ENCODE measurements at regions not wholly inside any gene's neighbourhood (a gene's known extent, or its start where the extent isn't known, plus 50 kb on each side); places are given as distances from the start of the nearest gene placed in this dataset.

DNA sequence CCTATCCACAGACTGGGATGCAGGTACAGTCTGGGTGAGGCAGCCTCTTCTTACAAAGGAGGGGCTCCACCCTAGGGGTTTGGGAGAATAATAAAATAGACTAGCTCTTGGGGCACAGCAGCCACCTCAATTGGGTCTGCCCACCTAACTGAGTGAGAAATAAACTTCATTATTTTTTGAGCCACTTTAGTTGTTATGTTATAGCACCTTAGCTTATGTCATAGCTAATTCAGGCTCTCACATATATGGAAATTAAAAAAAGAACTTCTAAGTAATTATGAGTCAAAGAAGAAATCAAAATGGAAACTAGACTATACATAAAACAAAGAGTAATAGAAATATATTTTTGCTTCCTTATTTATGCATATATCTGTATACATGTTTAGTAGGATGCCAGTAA lies 318.5 kb upstream of the B3GALT2 start:
- H3K27me3 ChIP-seq (ENCODE audit: control insufficient read depth in 3 of 3, insufficient read depth in 3 of 3, low read length in 2 of 3), result no peaks in the 10 kb centered on the region
- H3K9ac ChIP-seq (ENCODE audit: insufficient read depth in 1 of 2, low read length in 2 of 2), result no peak overlapping the region
- TF ChIP-seq, protein P1, sequence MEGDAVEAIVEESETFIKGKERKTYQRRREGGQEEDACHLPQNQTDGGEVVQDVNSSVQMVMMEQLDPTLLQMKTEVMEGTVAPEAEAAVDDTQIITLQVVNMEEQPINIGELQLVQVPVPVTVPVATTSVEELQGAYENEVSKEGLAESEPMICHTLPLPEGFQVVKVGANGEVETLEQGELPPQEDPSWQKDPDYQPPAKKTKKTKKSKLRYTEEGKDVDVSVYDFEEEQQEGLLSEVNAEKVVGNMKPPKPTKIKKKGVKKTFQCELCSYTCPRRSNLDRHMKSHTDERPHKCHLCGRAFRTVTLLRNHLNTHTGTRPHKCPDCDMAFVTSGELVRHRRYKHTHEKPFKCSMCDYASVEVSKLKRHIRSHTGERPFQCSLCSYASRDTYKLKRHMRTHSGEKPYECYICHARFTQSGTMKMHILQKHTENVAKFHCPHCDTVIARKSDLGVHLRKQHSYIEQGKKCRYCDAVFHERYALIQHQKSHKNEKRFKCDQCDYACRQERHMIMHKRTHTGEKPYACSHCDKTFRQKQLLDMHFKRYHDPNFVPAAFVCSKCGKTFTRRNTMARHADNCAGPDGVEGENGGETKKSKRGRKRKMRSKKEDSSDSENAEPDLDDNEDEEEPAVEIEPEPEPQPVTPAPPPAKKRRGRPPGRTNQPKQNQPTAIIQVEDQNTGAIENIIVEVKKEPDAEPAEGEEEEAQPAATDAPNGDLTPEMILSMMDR (IDR thresholded peaks at IDR 0.05; ENCODE audit: control extremely low read depth, extremely low read depth), result no peak
- no peaks in the 10 kb centered on the region for H3K36me3 ChIP-seq (ENCODE audit: control insufficient read depth in 4 of 4, insufficient read depth in 4 of 4, low read length in 4 of 4)
- ATAC-seq (ENCODE audit: insufficient read depth, low FRiP score), result no peak
- H3K9me3 ChIP-seq (ENCODE audit: control insufficient read depth in 4 of 4, insufficient read depth in 3 of 4, low read length in 3 of 4), result peaks cover 0 to 2% (median 0%) of the 10 kb centered on the region in 4 donors
- DNase-seq, result no peak
- no peaks in the 10 kb centered on the region for H3K4me1 ChIP-seq (ENCODE audit: control insufficient read depth in 5 of 5, insufficient read depth in 5 of 5, low read length in 5 of 5)
- no peak overlapping the region for H3K27ac ChIP-seq (ENCODE audit: low read depth in 1 of 2, low read length in 1 of 2)
- no peak overlapping the region for H3K4me3 ChIP-seq

DNA sequence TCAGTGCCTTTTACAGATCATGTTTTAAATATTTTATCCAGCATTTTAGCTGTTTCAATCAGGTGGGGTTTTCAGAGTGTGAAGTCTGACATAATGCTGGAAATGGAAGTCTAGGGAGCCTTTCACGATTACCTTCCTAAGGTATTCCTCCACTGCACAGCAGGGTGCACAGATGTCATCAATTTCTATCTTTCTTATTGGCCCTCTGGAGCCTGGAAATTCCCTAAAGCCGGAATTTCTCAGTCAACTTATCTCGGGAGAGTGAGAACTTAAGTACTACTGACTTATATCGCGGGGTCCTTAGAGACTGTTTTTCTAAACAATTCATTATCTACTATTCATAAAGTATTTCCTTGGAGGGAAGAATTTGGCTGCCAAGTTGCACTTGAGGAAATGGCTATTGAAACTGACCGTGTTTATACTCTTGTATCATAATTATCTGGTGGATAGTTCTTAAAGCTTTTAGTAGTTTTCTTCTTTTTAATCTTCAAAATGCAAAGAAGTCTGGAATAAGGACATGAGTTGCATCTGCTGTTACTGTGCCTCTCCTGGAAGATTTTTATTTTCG lies 311.8 kb upstream of the B3GALT2 start:
- TF ChIP-seq, protein P1 (IDR thresholded peaks at IDR 0.05; ENCODE audit: control extremely low read depth, extremely low read depth), result no peak
- no peaks in the 10 kb centered on the region for H3K27me3 ChIP-seq (ENCODE audit: control insufficient read depth in 3 of 3, insufficient read depth in 3 of 3, low read length in 2 of 3)
- no peak overlapping the region for H3K4me3 ChIP-seq
- no peak overlapping the region for H3K9ac ChIP-seq (ENCODE audit: insufficient read depth in 1 of 2, low read length in 2 of 2)
- no peak overlapping the region for H3K27ac ChIP-seq (ENCODE audit: low read depth in 1 of 2, low read length in 1 of 2)
- no peak for ATAC-seq (ENCODE audit: insufficient read depth, low FRiP score)
- no peaks in the 10 kb centered on the region for H3K36me3 ChIP-seq (ENCODE audit: control insufficient read depth in 4 of 4, insufficient read depth in 4 of 4, low read length in 4 of 4)
- DNase-seq, result peak; percentile 15 to 84 (median 80)
- WGBS, 2 donors, result 33 to 56% methylated on average over 7 of the region's 7 CpGs
- H3K9me3 ChIP-seq (ENCODE audit: control insufficient read depth in 4 of 4, insufficient read depth in 3 of 4, low read length in 3 of 4), result no peaks in the 10 kb centered on the region
- H3K4me1 ChIP-seq (ENCODE audit: control insufficient read depth in 5 of 5, insufficient read depth in 5 of 5, low read length in 5 of 5), result peaks cover 0 to 17% (median 4%) of the 10 kb centered on the region in 5 donors

DNA sequence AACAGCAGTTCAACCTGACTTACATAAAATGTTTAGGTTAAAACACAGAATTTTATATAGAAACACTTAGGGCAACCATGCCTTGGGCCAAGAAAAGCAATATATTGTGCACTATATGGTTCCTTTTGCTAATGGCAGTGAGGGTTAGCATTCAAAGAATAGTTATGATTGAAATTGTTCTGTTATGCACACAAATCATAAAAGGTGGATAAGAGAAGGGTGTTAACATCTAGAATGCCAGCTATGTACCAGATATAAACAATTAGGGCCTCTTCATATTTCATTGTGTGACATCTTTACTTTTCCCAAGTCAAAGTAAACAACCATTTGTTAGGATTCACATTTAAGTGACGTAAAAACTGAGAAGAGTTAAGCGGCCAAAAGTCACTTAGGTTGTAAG lies 308.0 kb upstream of the B3GALT2 start:
- Histone ChIP-seq H3K27ac (ENCODE audit: low read depth in 1 of 2, low read length in 1 of 2) (no peak overlapping the region), H3K27me3 (ENCODE audit: control insufficient read depth in 3 of 3, insufficient read depth in 3 of 3, low read length in 2 of 3) (no peaks in the 10 kb centered on the region), H3K4me3 (no peak overlapping the region), H3K9ac (ENCODE audit: insufficient read depth in 1 of 2, low read length in 2 of 2) (no peak overlapping the region), H3K36me3 (ENCODE audit: control insufficient read depth in 4 of 4, insufficient read depth in 4 of 4, low read length in 4 of 4) (no peaks in the 10 kb centered on the region), H3K9me3 (ENCODE audit: control insufficient read depth in 4 of 4, insufficient read depth in 3 of 4, low read length in 3 of 4) (peaks cover 0 to 2% (median 0%) of the 10 kb centered on the region in 4 donors), H3K4me1 (ENCODE audit: control insufficient read depth in 5 of 5, insufficient read depth in 5 of 5, low read length in 5 of 5) (peaks cover 0 to 17% (median 4%) of the 10 kb centered on the region in 5 donors)
- whole genome bisulfite sequencing, 2 donors, result 36 to 41% methylated on average over 2 of the region's 2 CpGs
- ATAC-seq (ENCODE audit: insufficient read depth, low FRiP score), result no peak
- TF ChIP-seq, protein P1 (IDR thresholded peaks at IDR 0.05; ENCODE audit: control extremely low read depth, extremely low read depth), result no peak
- no peak for DNase-seq

DNA sequence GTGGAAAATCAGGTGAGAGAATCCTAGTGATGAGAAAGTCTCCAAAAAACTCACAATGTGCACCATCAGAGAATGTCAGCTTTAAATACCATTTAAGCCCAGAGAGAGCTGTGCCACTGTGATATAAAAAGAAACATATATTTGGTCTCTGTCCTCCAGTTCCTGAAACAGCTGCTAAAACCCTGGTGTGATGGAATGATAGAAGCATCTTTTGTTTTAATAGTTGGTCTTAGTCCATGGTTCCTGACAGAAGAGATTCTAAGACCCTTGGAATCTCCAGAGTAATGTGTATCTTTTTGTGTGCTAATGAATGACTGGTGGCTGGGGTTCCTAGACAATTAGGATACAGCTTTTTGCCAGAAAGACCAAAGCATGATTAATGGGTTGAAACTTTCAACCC lies 302.8 kb upstream of the B3GALT2 start:
- Histone ChIP-seq H3K27me3 (ENCODE audit: control insufficient read depth in 3 of 3, insufficient read depth in 3 of 3, low read length in 2 of 3) (no peaks in the 10 kb centered on the region), H3K4me3 (no peak overlapping the region), H3K36me3 (ENCODE audit: control insufficient read depth in 4 of 4, insufficient read depth in 4 of 4, low read length in 4 of 4) (no peaks in the 10 kb centered on the region), H3K4me1 (ENCODE audit: control insufficient read depth in 5 of 5, insufficient read depth in 5 of 5, low read length in 5 of 5) (peaks cover 0 to 3% (median 0%) of the 10 kb centered on the region in 5 donors), H3K9me3 (ENCODE audit: control insufficient read depth in 4 of 4, insufficient read depth in 3 of 4, low read length in 3 of 4) (peaks cover 0 to 2% (median 0%) of the 10 kb centered on the region in 4 donors), H3K9ac (ENCODE audit: insufficient read depth in 1 of 2, low read length in 2 of 2) (no peak overlapping the region), H3K27ac (ENCODE audit: low read depth in 1 of 2, low read length in 1 of 2) (no peak overlapping the region)
- no peak for ATAC-seq (ENCODE audit: insufficient read depth, low FRiP score)
- no peak for DNase-seq
- TF ChIP-seq, protein P1 (IDR thresholded peaks at IDR 0.05; ENCODE audit: control extremely low read depth, extremely low read depth), result no peak

All from lung (tissue), 11 donors.